RWPE2 (cell line): ENCODE measurements at regions not wholly inside any gene's neighbourhood (a gene's known extent, or its start where the extent isn't known, plus 50 kb on each side); places are given as distances from the start of the nearest gene placed in this dataset.

ENCODE experiments used
- ATAC-seq: fragments of 200-7000 bp; cut with Tn5 transposase; 3 replicates; pipeline ENCODE4 v1.9.1; 2021; ENCODE audit warnings: low read depth
- DNase-seq: peaks from one replicate; pipeline ENCODE4 v3.0.0-alpha.2; 2020; ENCODE audit warnings: low spot score
- H3K27ac ChIP-seq: fragments of 450-650 bp; 2 replicates; pipeline ENCODE4 v1.5.1; 2017; ENCODE audit warnings: mild to moderate bottlenecking; ENCODE audit not compliant: poor library complexity, severe bottlenecking
- H3K27me3 ChIP-seq: fragments of 250-450 bp; sonication (Bioruptor Pico); 2 replicates; pipeline ENCODE4 v1.5.1; 2021; ENCODE audit warnings: mild to moderate bottlenecking, moderate library complexity; ENCODE audit not compliant: insufficient read depth, poor library complexity, severe bottlenecking
- H3K36me3 ChIP-seq: fragments of 250-450 bp; sonication (Bioruptor Pico); 2 replicates; pipeline ENCODE4 v1.5.1; 2020; ENCODE audit warnings: low read depth, mild to moderate bottlenecking, moderate library complexity
- H3K4me1 ChIP-seq: fragments of 250-450 bp; sonication (Bioruptor Pico); 2 replicates; pipeline ENCODE4 v1.5.1; 2021; ENCODE audit warnings: mild to moderate bottlenecking, moderate library complexity; ENCODE audit not compliant: insufficient read depth, poor library complexity, severe bottlenecking
- H3K4me3 ChIP-seq: fragments of 250-450 bp; sonication (Bioruptor Pico); 2 replicates; pipeline ENCODE4 v1.5.1; 2021; ENCODE audit warnings: mild to moderate bottlenecking, moderate library complexity; ENCODE audit not compliant: severe bottlenecking
- H3K9me3 ChIP-seq: fragments of 250-450 bp; sonication (Bioruptor Pico); 2 replicates; pipeline ENCODE4 v1.5.1; 2021; ENCODE audit warnings: mild to moderate bottlenecking, moderate library complexity; ENCODE audit not compliant: severe bottlenecking
- TF ChIP-seq, protein P1 (sequence below): fragments of 450-650 bp; IDR thresholded peaks from one replicate; pipeline ENCODE4 v1.5.1; 2017; ENCODE audit warnings: mild to moderate bottlenecking, moderate library complexity; ENCODE audit not compliant: poor library complexity, severe bottlenecking

GRCh38 chr2:172198908-172199307, 96.2 kb upstream of the DLX2 start:
- TF ChIP-seq, protein P1, sequence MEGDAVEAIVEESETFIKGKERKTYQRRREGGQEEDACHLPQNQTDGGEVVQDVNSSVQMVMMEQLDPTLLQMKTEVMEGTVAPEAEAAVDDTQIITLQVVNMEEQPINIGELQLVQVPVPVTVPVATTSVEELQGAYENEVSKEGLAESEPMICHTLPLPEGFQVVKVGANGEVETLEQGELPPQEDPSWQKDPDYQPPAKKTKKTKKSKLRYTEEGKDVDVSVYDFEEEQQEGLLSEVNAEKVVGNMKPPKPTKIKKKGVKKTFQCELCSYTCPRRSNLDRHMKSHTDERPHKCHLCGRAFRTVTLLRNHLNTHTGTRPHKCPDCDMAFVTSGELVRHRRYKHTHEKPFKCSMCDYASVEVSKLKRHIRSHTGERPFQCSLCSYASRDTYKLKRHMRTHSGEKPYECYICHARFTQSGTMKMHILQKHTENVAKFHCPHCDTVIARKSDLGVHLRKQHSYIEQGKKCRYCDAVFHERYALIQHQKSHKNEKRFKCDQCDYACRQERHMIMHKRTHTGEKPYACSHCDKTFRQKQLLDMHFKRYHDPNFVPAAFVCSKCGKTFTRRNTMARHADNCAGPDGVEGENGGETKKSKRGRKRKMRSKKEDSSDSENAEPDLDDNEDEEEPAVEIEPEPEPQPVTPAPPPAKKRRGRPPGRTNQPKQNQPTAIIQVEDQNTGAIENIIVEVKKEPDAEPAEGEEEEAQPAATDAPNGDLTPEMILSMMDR, result no peak
- H3K9me3 ChIP-seq, result peaks cover 11% of the 10 kb centered on the region
- no peaks in the 10 kb centered on the region for H3K27me3 ChIP-seq
- H3K4me1 ChIP-seq, result peaks cover 28% of the 10 kb centered on the region
- DNase-seq (no peak), ATAC-seq (no peak)
- no peak overlapping the region for H3K4me3 ChIP-seq
- H3K36me3 ChIP-seq, result no peaks in the 10 kb centered on the region
- H3K27ac ChIP-seq, result peak overlapping the region; percentile 98

DNA sequence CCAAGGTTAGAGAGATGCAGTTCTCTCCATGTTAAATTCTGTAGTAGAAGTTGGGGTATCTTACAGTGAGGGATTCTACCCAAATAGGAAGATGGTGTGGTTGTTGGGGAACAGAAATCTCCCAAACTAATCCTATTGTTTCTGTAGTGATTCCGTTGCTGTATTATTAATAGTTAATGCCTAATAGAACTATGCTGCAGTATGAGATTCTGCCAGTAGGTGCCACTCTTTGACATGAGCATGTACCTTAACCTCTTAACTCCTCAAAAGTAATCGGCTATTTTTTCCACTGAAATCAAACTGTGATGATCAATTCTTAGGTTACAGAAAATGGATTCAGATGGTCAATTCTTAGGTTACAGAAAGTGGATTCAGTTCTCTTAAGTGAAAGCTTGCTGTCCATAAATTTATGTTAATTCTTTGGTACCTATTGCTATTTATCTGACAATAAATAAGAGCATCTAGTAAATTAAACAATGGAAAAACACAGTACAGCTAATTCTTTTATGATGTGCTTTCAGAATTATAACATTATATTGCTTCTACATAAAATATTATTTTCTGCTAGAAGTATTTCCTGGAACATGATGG, 97.9 kb upstream of the DLX2 start:
- no peak for DNase-seq
- H3K9me3 ChIP-seq, result peaks cover 6% of the 10 kb centered on the region
- H3K27me3 ChIP-seq, result no peaks in the 10 kb centered on the region
- H3K27ac ChIP-seq, result no peak overlapping the region
- H3K36me3 ChIP-seq, result no peaks in the 10 kb centered on the region
- H3K4me1 ChIP-seq, result peaks cover 25% of the 10 kb centered on the region
- no peak for ATAC-seq
- TF ChIP-seq, protein P1, result peak; percentile 49
- H3K4me3 ChIP-seq, result no peak overlapping the region

DNA sequence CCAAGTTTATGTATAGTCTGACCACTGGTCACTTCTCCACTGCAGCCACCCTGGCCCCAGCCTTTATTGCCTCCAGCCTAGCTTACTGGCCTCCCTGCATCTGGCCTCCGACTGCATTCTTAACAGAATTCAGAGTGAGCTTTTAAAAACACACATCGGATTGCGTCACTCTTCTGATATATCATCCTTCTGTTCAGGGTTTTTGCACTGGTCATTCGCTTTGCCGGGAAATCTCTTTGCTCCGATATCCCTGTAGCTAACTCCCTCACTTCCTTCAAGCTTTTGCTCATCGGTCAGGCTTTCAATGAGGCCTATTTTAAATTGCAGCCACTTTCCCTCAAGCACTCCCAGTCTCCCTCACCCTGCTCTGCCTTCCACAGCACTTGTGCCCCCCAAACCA, 101.6 kb upstream of the DLX2 start:
- ATAC-seq, result no peak
- no peak for DNase-seq

DNA sequence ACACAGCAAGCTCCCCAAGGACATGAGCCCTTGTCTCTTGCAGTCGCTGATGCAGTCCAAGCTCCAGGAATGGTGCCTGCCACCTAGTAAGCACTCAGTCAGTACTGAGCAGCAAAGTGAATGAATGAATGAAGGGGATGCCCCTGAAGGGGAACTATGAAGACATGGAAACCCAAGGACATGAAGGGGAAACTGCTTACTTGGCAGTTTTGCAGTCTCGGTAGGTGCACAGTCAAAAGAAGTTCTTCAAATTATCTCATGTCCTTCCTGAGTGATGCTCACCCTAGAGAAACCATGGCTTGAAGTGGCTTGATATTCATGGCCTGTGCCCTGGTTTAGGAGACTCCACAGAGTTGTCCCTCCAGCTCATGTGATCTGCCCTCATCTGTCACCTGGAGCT, 102.1 kb upstream of the DLX2 start:
- no peaks in the 10 kb centered on the region for H3K36me3 ChIP-seq
- DNase-seq, result no peak
- no peak for ATAC-seq
- TF ChIP-seq, protein P1, result no peak
- H3K27ac ChIP-seq, result no peak overlapping the region
- peaks cover 18% of the 10 kb centered on the region for H3K4me1 ChIP-seq
- no peaks in the 10 kb centered on the region for H3K27me3 ChIP-seq
- H3K9me3 ChIP-seq, result peaks cover 6% of the 10 kb centered on the region
- no peak overlapping the region for H3K4me3 ChIP-seq

More for the DNA sequence above, 101.6 kb upstream of the DLX2 start:
- Histone ChIP-seq H3K4me3 (no peak overlapping the region), H3K4me1 (peaks cover 14% of the 10 kb centered on the region), H3K36me3 (no peaks in the 10 kb centered on the region), H3K27me3 (no peaks in the 10 kb centered on the region), H3K9me3 (peaks cover 6% of the 10 kb centered on the region), H3K27ac (no peak overlapping the region)
- TF ChIP-seq, protein P1, result no peak

DNA sequence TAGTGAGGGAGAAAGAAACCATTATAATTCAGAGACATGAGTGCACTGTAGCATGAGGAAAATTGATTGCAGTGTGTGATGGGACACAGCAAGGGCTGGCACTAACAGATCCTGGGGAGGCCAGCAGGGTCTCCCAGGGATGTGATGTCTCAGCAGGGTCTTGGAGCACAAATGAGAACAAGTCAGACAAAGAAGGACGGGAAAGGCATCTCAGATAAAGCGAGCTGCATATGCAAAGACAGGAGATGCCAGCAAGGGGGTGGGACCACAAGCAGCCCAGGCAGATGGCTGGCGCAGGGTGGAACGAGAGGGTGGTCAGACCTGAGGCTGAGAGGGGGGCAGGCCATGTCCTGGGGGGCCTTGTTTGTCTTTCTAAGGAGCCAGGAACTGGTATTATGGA, 102.6 kb upstream of the DLX2 start:
- H3K9me3 ChIP-seq, result peaks cover 3% of the 10 kb centered on the region
- no peak overlapping the region for H3K27ac ChIP-seq
- H3K4me3 ChIP-seq, result no peak overlapping the region
- H3K36me3 ChIP-seq, result no peaks in the 10 kb centered on the region
- no peaks in the 10 kb centered on the region for H3K27me3 ChIP-seq
- H3K4me1 ChIP-seq, result peaks cover 18% of the 10 kb centered on the region
- no peak for ATAC-seq
- TF ChIP-seq, protein P1, result no peak
- no peak for DNase-seq
